ENCODE measurements at regions not wholly inside any gene's neighbourhood (a gene's known extent, or its start where the extent isn't known, plus 50 kb on each side); places are given as distances from the start of the nearest gene placed in this dataset.

GRCh38 chr10:33414841-33415240, 80.4 kb upstream of the NRP1 start:
- H3K4me3 ChIP-seq: no peak overlapping the region
- no peaks in the 10 kb centered on the region for H3K27me3 ChIP-seq
- H3K27ac ChIP-seq: no peak overlapping the region
- DNase-seq: no peak
- H3K9me3 ChIP-seq: no peaks in the 10 kb centered on the region
- in situ Hi-C loops (cut with MboI; ENCODE audit: low pct_ligation_motif_present in 1 of 4, low pct_unique_long_range_greater_than_20kb in 1 of 4, low sequenced_read_pairs in 3 of 4) (no loop called here), intact Hi-C loops (cut with DNase I; ENCODE audit: low total_unique reads) (no loop called here)
- no peaks in the 10 kb centered on the region for H3K36me3 ChIP-seq
- H3K4me1 ChIP-seq: no peaks in the 10 kb centered on the region
- TF ChIP-seq EP300 (IDR thresholded peaks at IDR 0.05; ENCODE audit: low read depth) (no peak), POLR2AphosphoS5 (IDR thresholded peaks at IDR 0.05) (no peak), POLR2A (IDR thresholded peaks at IDR 0.05) (no peak), CTCF (IDR thresholded peaks at IDR 0.05) (no peak)
- WGBS, 2 donors (ENCODE audit: low coverage in 1 of 2): 60 to 74% methylated on average over 1 of the region's 1 CpG

- H3K27ac ChIP-seq: peak overlapping the region in 3 of 4 donors; percentile 6 to 46 (median 23)
- WGBS, 2 donors (ENCODE audit: low coverage in 1 of 2): 51 to 61% methylated on average over 4 to 6 of the region's 6 CpGs
- TF ChIP-seq CTCF (IDR thresholded peaks at IDR 0.05) (no peak), POLR2AphosphoS5 (IDR thresholded peaks at IDR 0.05) (peak; percentile 21 to 22 (median 21))
- peaks cover 3% of the 10 kb centered on the region for H3K27me3 ChIP-seq
- in situ Hi-C loops (cut with MboI; ENCODE audit: low pct_ligation_motif_present in 1 of 4, low pct_unique_long_range_greater_than_20kb in 1 of 4, low sequenced_read_pairs in 3 of 4) (no loop called here), intact Hi-C loops (cut with DNase I; ENCODE audit: low total_unique reads) (no loop called here)
- no peaks in the 10 kb centered on the region for H3K9me3 ChIP-seq
- H3K36me3 ChIP-seq: no peaks in the 10 kb centered on the region
- no peak for DNase-seq
- H3K4me1 ChIP-seq: no peaks in the 10 kb centered on the region
- no peak overlapping the region for H3K4me3 ChIP-seq
Measured at GRCh38 chr10:33412653-33413361, 78.3 kb upstream of the NRP1 start.

- H3K4me1 ChIP-seq: no peaks in the 10 kb centered on the region
- peaks cover 3% of the 10 kb centered on the region for H3K27me3 ChIP-seq
- TF ChIP-seq EP300 (IDR thresholded peaks at IDR 0.05; ENCODE audit: low read depth): no peak
- TF ChIP-seq POLR2AphosphoS5 (IDR thresholded peaks at IDR 0.05): no peak
- TF ChIP-seq POLR2A (IDR thresholded peaks at IDR 0.05): no peak
- TF ChIP-seq CTCF (IDR thresholded peaks at IDR 0.05): no peak
- in situ Hi-C loops (cut with MboI; ENCODE audit: low pct_ligation_motif_present in 1 of 4, low pct_unique_long_range_greater_than_20kb in 1 of 4, low sequenced_read_pairs in 3 of 4): no loop called here
- no peak overlapping the region for H3K4me3 ChIP-seq
- 69 to 71% methylated on average over 1 of the region's 1 CpG for WGBS, 2 donors (ENCODE audit: low coverage in 1 of 2)
- no peaks in the 10 kb centered on the region for H3K9me3 ChIP-seq
- no peaks in the 10 kb centered on the region for H3K36me3 ChIP-seq
- intact Hi-C loops (cut with DNase I; ENCODE audit: low total_unique reads): no loop called here
- no peak for DNase-seq
- peak overlapping the region in 3 of 4 donors; percentile 6 to 46 (median 23) for H3K27ac ChIP-seq
Measured at GRCh38 chr10:33412241-33412640, 77.8 kb upstream of the NRP1 start.

- H3K27ac ChIP-seq: no peak overlapping the region
- H3K4me3 ChIP-seq: no peak overlapping the region
- in situ Hi-C loops (cut with MboI; ENCODE audit: low pct_ligation_motif_present in 1 of 4, low pct_unique_long_range_greater_than_20kb in 1 of 4, low sequenced_read_pairs in 3 of 4) (no loop called here), intact Hi-C loops (cut with DNase I; ENCODE audit: low total_unique reads) (no loop called here)
- H3K4me1 ChIP-seq: no peaks in the 10 kb centered on the region
- no peak for DNase-seq
- TF ChIP-seq POLR2A (IDR thresholded peaks at IDR 0.05) (no peak), EP300 (IDR thresholded peaks at IDR 0.05; ENCODE audit: low read depth) (no peak), CTCF (IDR thresholded peaks at IDR 0.05) (no peak), POLR2AphosphoS5 (IDR thresholded peaks at IDR 0.05) (no peak)
- no peaks in the 10 kb centered on the region for H3K9me3 ChIP-seq
- H3K36me3 ChIP-seq: no peaks in the 10 kb centered on the region
- peaks cover 3% of the 10 kb centered on the region for H3K27me3 ChIP-seq
- 91 to 100% methylated on average over 2 to 4 of the region's 4 CpGs for WGBS, 2 donors (ENCODE audit: low coverage in 1 of 2)
Measured at GRCh38 chr10:33410860-33411234, 76.4 kb upstream of the NRP1 start.
